ENCODE measurements at regions not wholly inside any gene's neighbourhood (a gene's known extent, or its start where the extent isn't known, plus 50 kb on each side); places are given as distances from the start of the nearest gene placed in this dataset.

DNA sequence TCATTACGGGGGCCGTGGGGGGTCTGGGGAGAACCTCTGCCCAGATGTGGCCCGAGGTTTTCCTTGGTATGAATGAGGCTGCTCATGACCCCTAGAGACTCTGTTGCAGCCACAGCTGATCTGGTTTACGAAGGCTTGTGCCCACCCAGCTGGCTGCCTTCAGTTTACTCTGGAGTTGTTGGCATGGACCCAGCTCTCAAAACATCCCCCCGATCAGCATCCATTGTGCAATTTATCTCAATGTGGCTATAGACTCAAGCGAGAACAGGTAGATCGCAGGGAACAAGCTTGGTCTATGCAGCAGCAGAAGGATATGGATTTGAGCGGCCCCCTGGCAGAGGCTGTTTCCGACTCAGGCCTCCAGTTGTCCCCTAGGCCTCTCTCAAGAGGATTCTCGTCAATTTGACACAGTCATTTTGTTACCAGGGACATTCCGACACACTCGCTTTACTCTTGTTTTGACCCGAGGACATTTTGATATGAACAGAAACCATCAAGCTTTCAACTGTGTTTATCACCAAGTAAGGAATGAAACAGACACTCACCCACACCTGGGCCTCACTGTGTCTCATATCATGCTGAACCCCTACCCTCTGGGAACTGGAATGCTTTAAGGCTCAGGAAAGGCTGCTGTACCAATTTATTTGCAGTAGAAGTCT, 161.5 kb downstream of the KATNAL1 start:
- no peaks in the 10 kb centered on the region for H3K36me3 ChIP-seq (ENCODE audit: low read depth)
- peaks cover 27% of the 10 kb centered on the region for H3K4me1 ChIP-seq (replicated peaks; ENCODE audit: insufficient read depth)
- intact Hi-C loops (cut with micrococcal nuclease; ENCODE audit: unreplicated experiment), result no loop called here
- TF ChIP-seq, protein P1, sequence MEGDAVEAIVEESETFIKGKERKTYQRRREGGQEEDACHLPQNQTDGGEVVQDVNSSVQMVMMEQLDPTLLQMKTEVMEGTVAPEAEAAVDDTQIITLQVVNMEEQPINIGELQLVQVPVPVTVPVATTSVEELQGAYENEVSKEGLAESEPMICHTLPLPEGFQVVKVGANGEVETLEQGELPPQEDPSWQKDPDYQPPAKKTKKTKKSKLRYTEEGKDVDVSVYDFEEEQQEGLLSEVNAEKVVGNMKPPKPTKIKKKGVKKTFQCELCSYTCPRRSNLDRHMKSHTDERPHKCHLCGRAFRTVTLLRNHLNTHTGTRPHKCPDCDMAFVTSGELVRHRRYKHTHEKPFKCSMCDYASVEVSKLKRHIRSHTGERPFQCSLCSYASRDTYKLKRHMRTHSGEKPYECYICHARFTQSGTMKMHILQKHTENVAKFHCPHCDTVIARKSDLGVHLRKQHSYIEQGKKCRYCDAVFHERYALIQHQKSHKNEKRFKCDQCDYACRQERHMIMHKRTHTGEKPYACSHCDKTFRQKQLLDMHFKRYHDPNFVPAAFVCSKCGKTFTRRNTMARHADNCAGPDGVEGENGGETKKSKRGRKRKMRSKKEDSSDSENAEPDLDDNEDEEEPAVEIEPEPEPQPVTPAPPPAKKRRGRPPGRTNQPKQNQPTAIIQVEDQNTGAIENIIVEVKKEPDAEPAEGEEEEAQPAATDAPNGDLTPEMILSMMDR (conservative IDR thresholded peaks at IDR 0.05), result no peak
- no peak for TF ChIP-seq EZH2 (IDR thresholded peaks at IDR 0.05; ENCODE audit: low read depth)
- peaks cover 27% of the 10 kb centered on the region for H3F3A ChIP-seq (ENCODE audit: insufficient read depth, low read depth)
- no peak overlapping the region for H3K27ac ChIP-seq
- CTCF ChIA-PET, result no interaction called here
- no peaks in the 10 kb centered on the region for H3K79me2 ChIP-seq (ENCODE audit: low read depth)
- H3K4me3 ChIP-seq, result no peak overlapping the region
- no TSS peak for BruUV-seq (replicated peaks)
- peaks cover 8% of the 10 kb centered on the region; the same call in 1 of the 2 replicates for H3K9me3 ChIP-seq (ENCODE audit: insufficient read depth, low read depth)
- POLR2A ChIA-PET (ENCODE audit: unreplicated experiment), result interaction anchor here (0.7 kb wide), 1 partner anchor 551 kb away, joined by 5 read pairs; no protein-coding TSS in a partner anchor
- no peak overlapping the region for H3K4me2 ChIP-seq
- H3K27me3 ChIP-seq (ENCODE audit: insufficient read depth, low read depth), result no peaks in the 10 kb centered on the region
- no peak overlapping the region for H2AFZ ChIP-seq
- no peaks in the 10 kb centered on the region for H4K20me1 ChIP-seq (ENCODE audit: insufficient read depth)
- no peaks in the 10 kb centered on the region for H3K9me2 ChIP-seq (ENCODE audit: insufficient read depth)
- no peak for DNase-seq

DNA sequence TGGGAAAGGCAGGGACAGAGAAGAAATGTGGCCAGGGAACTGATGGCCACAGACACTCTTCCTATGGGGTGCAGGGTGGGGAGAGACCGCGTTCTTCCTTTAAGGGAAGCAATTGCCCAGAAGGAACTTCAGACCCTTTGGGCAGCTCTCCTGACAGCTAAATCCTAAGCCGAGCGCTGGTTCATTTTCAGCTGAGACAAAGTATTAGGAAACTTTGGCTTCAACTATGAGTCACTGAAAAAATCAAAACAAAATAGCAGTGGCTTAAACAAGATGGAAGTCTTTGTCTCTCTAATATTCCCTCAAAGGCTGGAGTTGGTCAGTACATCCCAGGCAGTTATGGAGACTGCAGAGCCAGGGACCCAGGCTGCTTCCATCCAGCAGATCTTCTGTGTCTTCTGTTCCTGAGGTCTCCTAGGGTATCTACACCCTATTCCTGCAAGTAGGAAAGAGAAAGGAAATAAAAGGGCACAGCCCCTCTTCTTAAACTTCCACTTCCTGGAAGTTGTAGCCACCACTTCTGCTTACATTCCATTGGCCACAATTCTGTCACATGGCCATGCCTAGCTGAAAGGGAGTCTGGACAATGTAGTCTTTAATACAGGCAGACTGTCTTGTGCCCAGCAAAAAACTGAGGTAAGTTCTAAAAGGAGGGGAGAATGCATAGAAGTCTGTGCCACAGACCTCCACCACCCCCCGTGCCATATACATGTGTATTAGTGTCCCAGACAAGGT, 163.5 kb downstream of the KATNAL1 start:
- Histone ChIP-seq H2AFZ (no peak overlapping the region), H3K4me3 (no peak overlapping the region), H4K20me1 (ENCODE audit: insufficient read depth) (no peaks in the 10 kb centered on the region), H3F3A (ENCODE audit: insufficient read depth, low read depth) (peaks cover 30% of the 10 kb centered on the region), H3K4me2 (peak overlapping the region; percentile 46), H3K9me2 (ENCODE audit: insufficient read depth) (no peaks in the 10 kb centered on the region), H3K36me3 (ENCODE audit: low read depth) (no peaks in the 10 kb centered on the region), H3K79me2 (ENCODE audit: low read depth) (no peaks in the 10 kb centered on the region), H3K27ac (peak overlapping the region; percentile 83), H3K4me1 (replicated peaks; ENCODE audit: insufficient read depth) (peaks cover 27% of the 10 kb centered on the region), H3K9me3 (ENCODE audit: insufficient read depth, low read depth) (peaks cover 8% of the 10 kb centered on the region; the same call in 1 of the 2 replicates), H3K27me3 (ENCODE audit: insufficient read depth, low read depth) (no peaks in the 10 kb centered on the region)
- CTCF ChIA-PET, result no interaction called here
- POLR2A ChIA-PET (ENCODE audit: unreplicated experiment), result no interaction called here
- TF ChIP-seq EZH2 (IDR thresholded peaks at IDR 0.05; ENCODE audit: low read depth), result no peak
- TF ChIP-seq, protein P1 (conservative IDR thresholded peaks at IDR 0.05), result no peak
- intact Hi-C loops (cut with micrococcal nuclease; ENCODE audit: unreplicated experiment), result no loop called here
- no TSS peak for BruUV-seq (replicated peaks)
- DNase-seq, result no peak

DNA sequence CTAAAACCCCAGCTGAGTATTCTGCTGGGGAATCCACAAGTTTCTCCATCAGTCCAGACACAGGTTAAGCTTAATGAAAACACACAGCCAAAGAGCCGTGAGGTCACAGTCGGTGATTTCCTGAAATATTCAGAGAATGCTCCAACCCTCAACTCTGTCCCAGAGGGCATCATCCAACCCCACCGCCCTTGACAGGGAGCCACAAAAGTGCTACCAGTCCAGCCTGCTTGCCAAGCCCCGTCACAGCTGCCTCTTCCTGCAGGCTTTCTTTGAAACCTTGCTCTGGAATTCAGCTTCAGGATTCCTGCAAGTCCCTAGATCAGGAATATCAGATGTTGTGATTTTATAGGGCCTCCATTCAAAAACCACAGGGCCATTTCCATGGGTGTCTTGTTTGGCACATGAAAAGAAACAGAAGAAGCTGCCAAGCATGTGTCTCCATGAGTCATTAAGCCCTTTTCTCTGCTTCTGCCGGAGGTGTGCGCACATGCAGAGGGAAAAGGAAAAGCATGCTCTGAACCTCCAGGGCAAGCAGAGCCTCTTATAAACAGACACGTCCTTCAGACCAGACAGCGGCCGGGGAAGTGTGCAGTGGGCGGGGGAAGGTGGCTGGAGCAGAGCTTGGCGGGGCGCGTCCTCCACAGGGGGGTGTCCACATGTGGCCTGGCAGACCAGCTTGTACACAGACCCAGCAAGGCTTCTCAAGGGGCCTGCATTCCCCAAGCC, 164.7 kb downstream of the KATNAL1 start:
- peak overlapping the region; percentile 46 for H3K4me2 ChIP-seq
- POLR2A ChIA-PET (ENCODE audit: unreplicated experiment), result interaction anchor here (0.5 kb wide), 2 partner anchors 225 to 301 kb away, joined by 3 read pairs; no protein-coding TSS in a partner anchor

More for the DNA sequence above, 164.7 kb downstream of the KATNAL1 start:
- Histone ChIP-seq H3K79me2 (ENCODE audit: low read depth) (no peaks in the 10 kb centered on the region), H3K9me3 (ENCODE audit: insufficient read depth, low read depth) (peaks cover 8% of the 10 kb centered on the region; the same call in 1 of the 2 replicates), H3K36me3 (ENCODE audit: low read depth) (no peaks in the 10 kb centered on the region), H2AFZ (no peak overlapping the region; the same call in 1 of the 2 replicates), H3K27ac (peak overlapping the region; percentile 83), H3K4me3 (no peak overlapping the region; the same call in 1 of the 2 replicates), H3K9me2 (ENCODE audit: insufficient read depth) (no peaks in the 10 kb centered on the region), H4K20me1 (ENCODE audit: insufficient read depth) (no peaks in the 10 kb centered on the region), H3K27me3 (ENCODE audit: insufficient read depth, low read depth) (no peaks in the 10 kb centered on the region), H3K4me1 (replicated peaks; ENCODE audit: insufficient read depth) (peaks cover 34% of the 10 kb centered on the region), H3F3A (ENCODE audit: insufficient read depth, low read depth) (peaks cover 39% of the 10 kb centered on the region)
- no TSS peak for BruUV-seq (replicated peaks)
- peak; percentile 87 to 96 for DNase-seq
- intact Hi-C loops (cut with micrococcal nuclease; ENCODE audit: unreplicated experiment), result loop anchor here (1.0 kb wide), 1 partner anchor 196 kb away; no protein-coding TSS in a partner anchor
- CTCF ChIA-PET, result interaction anchor here (1.0 kb wide), 1 partner anchor 10 kb away, joined by 11 read pairs; no protein-coding TSS in a partner anchor
- TF ChIP-seq, protein P1 (conservative IDR thresholded peaks at IDR 0.05), result no peak
- no peak for TF ChIP-seq EZH2 (IDR thresholded peaks at IDR 0.05; ENCODE audit: low read depth)

Data from PC-9 (cell line).